Right forelimb (tissue), 1 donor: ENCODE measurements at regions not wholly inside any gene's neighbourhood (a gene's known extent, or its start where the extent isn't known, plus 50 kb on each side); places are given as distances from the start of the nearest gene placed in this dataset.
A peak's percentile ranks its signal among the peaks of the same experiment; 100 is the strongest.

Experiments used
- DNase-seq: peaks from one replicate; pipeline ENCODE4 v3.0.0-alpha.2; 2018

GRCh38 chr11:103673773-103674172, 362.7 kb upstream of the DDI1 start:
- DNase-seq: no peak

GRCh38 chr11:103676413-103676812, 360.0 kb upstream of the DDI1 start:
- no peak for DNase-seq

GRCh38 chr11:103680826-103681225, 355.6 kb upstream of the DDI1 start:
- DNase-seq: no peak

GRCh38 chr11:103681855-103682254, 354.6 kb upstream of the DDI1 start:
- no peak for DNase-seq

GRCh38 chr11:103682318-103683184, 353.9 kb upstream of the DDI1 start:
- DNase-seq: peak; percentile 79

- DNase-seq: no peak
Measured at GRCh38 chr11:103683576-103683975, 352.9 kb upstream of the DDI1 start.

GRCh38 chr11:103688924-103689323, 347.5 kb upstream of the DDI1 start:
- DNase-seq: no peak

- no peak for DNase-seq
Measured at GRCh38 chr11:103690356-103690755, 346.1 kb upstream of the DDI1 start.

- no peak for DNase-seq
Measured at GRCh38 chr11:103696123-103696522, 340.3 kb upstream of the DDI1 start.

GRCh38 chr11:103699216-103699615, 337.2 kb upstream of the DDI1 start:
- DNase-seq: no peak

GRCh38 chr11:103699656-103700055, 336.8 kb upstream of the DDI1 start:
- DNase-seq: no peak

GRCh38 chr11:103700622-103701021, 335.8 kb upstream of the DDI1 start:
- no peak for DNase-seq

GRCh38 chr11:103703437-103703836, 333.0 kb upstream of the DDI1 start:
- DNase-seq: no peak

- DNase-seq: no peak
Measured at GRCh38 chr11:103703954-103704353, 332.5 kb upstream of the DDI1 start.

GRCh38 chr11:103705642-103706041, 330.8 kb upstream of the DDI1 start:
- DNase-seq: no peak

- DNase-seq: no peak
Measured at GRCh38 chr11:103709371-103709770, 327.1 kb upstream of the DDI1 start.

GRCh38 chr11:103714246-103714645, 322.2 kb upstream of the DDI1 start:
- DNase-seq: no peak

- DNase-seq: no peak
Measured at GRCh38 chr11:103716363-103716762, 320.1 kb upstream of the DDI1 start.

- no peak for DNase-seq
Measured at GRCh38 chr11:103727262-103727661, 309.2 kb upstream of the DDI1 start.

GRCh38 chr11:103729617-103730016, 306.8 kb upstream of the DDI1 start:
- DNase-seq: no peak

- no peak for DNase-seq
Measured at GRCh38 chr11:103730131-103730940, 306.1 kb upstream of the DDI1 start.

GRCh38 chr11:103731670-103732069, 304.8 kb upstream of the DDI1 start:
- DNase-seq: no peak

- DNase-seq: no peak
Measured at GRCh38 chr11:103733889-103734288, 302.6 kb upstream of the DDI1 start.

- no peak for DNase-seq
Measured at GRCh38 chr11:103735497-103736032, 300.9 kb upstream of the DDI1 start.
